Activated effector memory CD4-positive, alpha-beta T cell treated with Interleukin-2 at 50 U/mL for 16 hours (primary cell): ENCODE measurements at regions not wholly inside any gene's neighbourhood (a gene's known extent, or its start where the extent isn't known, plus 50 kb on each side); places are given as distances from the start of the nearest gene placed in this dataset.
A peak's percentile ranks its signal among the peaks of the same experiment; 100 is the strongest.

ENCODE experiments used
- DNase-seq: peaks from one replicate; pipeline ENCODE4 v3.0.0-alpha.2; 2020

DNA sequence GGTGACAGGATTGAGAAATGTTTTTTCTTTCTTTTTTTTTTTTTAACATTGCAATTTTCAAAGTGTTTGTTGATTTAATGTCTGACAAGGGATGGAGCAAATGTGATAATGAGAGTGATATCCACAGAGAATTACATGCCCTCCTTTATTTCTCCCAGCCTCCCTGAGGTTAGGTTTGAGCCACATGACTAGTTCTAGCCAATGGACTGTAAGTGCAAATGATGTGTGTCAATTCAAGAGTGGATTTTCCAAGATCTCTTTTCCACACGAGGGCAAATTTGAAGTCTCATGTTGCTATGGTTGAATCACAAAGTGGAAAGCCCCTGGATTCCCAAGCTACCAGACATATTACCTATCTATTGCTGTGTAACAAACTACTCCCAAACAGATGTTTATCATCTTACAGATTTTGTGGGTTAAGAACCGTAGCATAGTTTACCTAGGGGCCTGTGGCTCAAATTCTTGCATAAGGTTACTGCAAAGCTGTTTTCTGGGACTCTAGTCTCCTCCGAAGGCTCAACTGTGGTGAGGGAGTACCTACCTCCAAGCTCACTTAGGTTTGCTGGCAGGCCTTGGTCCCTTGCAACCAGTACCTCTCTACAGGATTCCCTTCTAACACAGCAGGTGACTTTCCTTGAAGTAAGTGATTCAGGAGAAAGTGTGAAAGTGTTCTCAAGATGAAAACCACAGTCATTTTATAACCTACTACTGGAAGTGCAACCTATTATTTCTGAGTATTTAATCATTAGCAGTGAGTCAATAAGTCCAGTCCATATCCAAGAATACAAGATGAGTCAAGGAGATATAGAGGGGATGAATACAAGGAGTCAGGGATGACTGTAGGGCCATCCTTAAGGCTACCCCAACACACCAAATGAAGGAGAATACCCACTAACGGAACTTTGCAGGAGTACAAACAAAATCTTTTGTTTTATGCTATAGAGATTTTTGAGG lies 533.6 kb downstream of the PTPRC start:
- DNase-seq, result no peak

DNA sequence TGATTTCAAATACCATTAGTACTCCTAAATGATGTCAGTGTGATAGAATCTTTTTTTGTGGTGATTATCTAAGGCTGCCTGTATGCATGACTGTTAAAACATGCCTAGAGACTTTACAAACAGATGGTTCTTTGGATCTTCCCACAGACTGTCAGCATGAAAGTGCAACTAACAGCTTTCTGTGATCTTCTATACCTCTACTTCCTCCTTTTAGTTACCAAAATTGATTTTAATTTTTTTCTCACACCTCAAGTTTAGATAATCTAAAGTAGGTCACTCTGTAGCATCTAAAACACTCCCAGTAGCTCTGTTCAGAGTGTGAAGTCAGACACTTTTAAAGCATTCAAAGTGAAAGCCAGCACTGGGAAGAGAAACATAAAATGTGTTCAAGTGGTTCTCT lies 534.5 kb downstream of the PTPRC start:
- no peak for DNase-seq

DNA sequence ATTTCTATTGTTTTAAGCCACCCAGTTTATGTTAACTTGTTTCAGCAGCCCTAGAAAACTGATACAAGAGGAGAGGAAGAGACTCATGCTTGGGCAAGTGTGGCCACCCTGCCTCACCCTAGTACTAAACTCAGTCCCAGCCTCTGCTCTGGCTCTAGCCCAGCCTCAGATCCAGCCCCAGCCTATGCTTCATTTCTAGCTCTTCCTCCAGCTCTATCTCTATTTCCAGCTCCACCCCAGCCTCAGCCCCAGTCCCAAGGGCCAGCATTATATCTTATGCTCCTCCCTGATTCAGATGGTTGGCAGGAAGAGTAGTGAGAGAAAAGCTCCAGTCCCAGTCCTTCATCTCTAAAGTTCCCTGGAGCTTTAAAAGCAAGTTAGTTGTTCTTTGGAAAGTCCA lies 535.5 kb downstream of the PTPRC start:
- no peak for DNase-seq

DNA sequence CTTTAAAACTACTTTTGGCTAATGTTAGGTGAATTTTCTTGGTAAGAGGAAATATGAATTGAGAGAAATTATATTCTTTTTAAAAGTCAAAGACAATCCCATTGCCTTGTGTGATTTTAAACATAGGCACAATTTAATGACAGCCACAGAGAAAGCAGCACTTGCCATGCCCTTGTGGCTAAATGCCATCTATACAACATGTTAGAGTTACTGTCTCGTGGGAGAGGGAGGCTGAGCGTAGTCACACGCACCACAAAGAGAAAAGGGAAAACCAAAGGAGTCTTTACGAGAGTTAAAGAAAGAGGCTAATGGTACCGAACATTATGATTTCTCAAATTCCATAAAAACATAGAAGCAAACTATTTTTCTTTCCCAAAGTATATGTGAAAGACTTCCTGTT lies 537.9 kb downstream of the PTPRC start:
- no peak for DNase-seq

DNA sequence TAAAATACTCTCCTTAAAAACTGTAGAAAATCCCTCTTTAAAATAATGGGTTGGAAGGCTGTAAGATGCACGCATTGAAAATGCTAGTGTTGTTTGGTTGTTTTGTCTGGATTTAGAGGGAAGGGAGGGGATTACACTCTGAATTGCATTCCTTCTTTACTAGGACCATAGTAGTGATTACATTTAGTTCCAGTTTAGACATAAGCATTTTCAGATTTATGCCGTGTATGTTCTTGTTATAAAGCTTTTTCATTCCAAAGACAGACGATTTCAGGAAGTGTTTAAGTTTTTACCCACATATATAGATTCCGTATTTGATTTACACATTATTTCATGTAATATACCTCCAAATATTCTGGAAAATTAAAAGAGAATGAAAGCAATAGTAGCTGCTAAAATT lies 538.4 kb downstream of the PTPRC start:
- no peak for DNase-seq

DNA sequence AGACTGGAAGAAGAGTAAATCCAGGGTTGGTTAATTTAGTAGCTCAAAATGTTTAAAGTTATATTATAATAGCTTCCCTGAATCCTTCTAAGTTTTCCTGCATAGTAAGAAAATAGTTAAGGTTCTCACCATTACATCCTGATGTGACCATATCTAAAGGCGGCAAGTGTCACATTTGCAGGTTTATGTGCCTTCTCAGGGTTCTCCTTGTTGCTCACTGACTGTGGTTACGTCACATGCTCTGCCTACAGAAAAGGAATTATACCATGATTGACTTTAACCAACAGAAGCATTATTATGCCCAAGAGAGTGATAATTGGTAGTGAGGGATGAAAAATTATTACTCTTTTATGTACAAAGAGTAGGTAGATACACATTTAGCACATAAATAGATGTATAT lies 539.8 kb downstream of the PTPRC start:
- DNase-seq, result no peak

DNA sequence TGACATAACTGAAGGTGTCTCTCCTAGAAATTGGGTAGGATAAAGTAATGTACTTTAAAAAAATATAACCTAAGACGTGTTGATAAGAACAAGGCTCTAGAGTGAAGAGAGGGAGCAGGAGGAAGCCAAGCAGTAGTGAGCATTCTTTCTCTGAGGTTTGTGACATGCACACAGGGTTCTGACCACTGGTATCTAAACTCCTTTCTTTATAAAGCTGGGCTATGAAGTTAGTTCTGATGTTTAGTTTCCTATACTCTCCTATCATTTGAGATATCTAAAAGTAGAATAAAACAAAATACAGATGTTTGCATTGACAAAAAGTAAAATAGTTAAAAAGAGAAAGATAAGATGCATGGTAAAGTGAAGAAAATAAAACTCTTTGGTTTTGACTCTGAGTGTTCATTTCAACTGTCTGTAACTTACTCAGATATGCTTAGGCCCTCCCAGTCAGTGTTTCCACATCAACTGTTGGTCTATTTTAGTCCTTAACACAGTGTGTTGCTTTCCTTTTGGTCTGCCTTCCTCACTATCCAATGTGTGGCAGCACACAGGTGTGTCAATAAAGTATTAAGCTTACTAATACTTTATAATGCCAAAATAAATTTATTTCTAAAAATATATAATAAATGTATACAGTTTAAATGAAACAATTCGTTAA lies 543.5 kb downstream of the PTPRC start:
- DNase-seq, result no peak

DNA sequence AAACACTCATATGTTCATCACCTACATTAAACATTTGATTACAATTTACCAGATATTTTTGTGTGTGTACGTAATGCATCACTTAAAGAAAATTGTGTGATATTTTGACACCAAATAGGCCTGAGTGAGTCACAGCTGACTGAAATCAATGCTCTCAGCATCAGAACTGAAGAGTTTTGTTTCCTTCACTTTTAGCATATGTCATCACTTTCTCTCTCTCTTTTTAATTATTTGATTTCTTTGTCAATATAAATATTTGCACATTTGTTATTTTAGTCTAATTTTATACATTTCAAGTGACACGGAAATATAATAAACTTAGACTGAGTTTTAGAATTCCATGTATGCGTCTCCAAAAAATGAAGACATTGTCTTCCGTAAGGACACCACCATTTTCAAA lies 545.3 kb downstream of the PTPRC start:
- no peak for DNase-seq

DNA sequence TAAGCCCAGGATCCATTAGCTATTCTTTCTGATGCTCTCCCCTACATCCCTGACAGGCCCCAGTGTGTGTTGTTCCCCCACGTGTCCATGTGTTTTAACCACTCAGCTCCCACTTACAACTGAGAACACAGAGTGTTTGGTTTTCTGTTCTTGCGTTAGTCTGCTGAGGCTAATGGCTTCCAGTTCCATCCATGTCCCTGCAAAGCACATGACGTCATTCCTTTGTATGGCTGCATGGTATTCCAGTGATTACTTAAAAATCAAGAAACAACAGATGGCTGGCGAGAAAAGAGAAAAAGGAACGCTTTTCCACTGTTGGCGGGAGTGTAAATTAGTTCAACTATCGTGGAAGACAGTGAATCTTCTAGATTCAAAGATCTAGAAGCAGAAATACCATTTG lies 556.0 kb downstream of the PTPRC start:
- no peak for DNase-seq

DNA sequence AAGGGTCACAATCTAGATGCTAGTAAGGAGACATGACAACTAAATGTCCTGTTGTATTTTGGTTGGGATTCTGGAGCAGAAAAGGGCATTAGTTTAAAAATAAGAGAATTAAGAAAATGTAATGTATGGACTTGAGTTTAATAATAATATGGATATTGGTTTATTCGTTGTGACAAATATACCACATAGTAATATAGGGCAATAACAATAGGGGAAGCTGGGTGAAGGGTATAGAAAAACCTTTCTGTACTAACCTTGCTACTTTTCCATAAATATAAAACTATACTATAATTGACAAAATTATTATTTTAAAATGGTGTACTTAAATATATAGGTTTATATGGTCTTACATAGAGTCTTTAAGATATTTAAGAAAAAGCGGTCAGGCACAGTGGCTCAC lies 558.9 kb downstream of the PTPRC start:
- DNase-seq, result no peak

DNA sequence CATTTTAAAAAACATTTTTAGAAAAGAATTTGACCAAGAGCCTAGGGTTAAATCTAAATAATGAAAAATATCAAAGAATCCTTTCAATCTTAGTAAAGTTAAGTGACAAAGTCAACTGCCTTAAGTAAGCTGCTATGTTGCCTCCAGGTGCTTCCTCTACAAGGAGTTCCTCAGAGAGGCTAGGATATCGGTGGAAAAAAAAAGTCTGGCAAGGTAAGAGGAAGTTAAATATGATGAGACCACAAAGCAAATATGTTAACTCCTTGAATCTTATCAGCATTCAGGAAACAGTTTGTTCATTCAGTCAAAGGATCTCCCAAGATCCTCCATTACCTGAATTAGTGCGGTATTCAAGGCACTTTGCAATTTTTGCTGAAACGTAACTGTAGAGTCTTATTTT lies 563.5 kb downstream of the PTPRC start:
- DNase-seq, result no peak

DNA sequence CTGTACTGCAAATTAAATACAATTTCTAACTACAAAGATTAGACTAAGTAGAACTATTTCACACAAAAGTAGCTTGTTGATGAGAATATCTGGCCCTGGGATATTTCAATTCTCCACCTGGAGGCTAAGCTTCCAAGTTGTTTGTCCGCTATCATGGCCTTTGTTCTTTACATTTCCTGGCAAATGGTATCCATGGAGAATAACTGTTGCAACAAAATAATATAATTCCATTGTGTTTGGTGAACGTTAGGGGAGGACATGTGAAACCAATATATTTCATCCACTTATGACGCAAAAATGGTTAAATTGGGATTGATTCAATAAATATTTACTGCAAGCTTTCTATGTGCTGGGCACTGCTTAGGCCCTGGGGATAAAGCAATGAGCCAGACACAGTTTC lies 565.4 kb downstream of the PTPRC start:
- DNase-seq, result no peak

DNA sequence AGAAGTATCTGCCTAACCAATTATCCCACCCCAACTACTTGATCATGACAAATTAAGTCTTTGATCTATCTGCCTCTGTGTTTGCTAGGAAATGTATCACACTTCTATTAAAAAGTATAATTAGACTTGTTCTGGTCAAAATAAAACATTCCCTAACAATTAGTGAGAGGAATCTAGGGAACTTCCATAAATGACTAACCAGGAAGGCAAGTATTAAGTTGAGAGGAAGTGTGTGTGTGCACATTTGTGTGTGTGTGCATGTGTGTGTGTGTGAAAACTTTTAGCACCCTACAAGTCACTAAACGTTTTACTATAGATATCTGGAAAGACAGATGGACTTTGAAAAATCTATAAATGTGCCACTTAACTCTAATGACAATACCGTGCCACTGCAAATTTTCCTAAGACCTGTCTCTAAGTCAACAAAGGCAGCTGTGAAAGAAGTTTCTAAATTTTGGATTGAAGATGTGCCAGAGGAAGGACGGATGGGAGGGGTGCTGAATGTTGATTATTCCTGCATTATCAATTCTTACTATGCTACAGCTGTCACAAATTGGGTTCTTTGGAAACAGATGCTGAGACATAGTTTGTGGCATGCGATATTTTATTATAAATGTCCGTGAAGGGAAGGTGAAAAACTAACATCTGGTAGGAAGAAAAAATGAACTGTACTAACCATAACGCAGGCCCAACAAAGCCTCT lies 567.1 kb downstream of the PTPRC start:
- no peak for DNase-seq

DNA sequence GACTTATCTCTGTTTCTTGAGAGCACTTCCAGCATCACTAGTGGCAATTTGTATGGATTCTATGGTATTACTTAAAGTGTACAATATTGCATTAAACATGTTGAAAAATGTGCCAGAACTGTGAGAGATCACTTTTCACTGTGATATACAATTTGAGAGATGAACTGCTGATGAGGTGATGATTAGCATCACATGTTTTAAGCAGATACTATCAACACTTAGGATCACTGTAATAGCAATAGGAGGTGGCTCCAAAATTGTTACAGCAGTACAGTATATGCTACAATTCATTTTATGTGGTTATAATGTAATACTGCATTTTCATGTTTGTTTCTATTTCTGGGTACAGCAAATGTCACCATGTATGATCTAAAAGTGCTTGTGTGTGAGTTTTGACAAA lies 570.0 kb downstream of the PTPRC start:
- no peak for DNase-seq

DNA sequence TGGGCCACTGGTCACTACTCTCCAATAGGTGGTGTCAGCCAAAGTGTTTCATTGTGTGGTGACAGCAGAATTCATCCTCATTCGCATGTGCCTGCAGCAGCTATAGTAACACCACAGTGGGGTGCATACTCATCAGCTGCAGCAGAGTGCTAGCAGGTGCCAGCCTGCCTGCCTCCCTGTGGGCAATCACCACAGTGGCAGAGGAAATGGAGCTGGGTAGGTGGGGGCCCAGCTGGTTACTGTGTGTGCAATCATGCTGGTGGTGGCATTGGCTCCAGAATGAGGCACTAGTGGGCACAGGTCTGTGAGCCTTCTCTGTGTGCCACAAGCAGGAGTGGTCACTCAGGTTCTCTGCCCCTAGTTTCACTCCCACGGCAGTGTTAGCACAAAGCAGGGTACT lies 579.2 kb downstream of the PTPRC start:
- DNase-seq, result no peak

DNA sequence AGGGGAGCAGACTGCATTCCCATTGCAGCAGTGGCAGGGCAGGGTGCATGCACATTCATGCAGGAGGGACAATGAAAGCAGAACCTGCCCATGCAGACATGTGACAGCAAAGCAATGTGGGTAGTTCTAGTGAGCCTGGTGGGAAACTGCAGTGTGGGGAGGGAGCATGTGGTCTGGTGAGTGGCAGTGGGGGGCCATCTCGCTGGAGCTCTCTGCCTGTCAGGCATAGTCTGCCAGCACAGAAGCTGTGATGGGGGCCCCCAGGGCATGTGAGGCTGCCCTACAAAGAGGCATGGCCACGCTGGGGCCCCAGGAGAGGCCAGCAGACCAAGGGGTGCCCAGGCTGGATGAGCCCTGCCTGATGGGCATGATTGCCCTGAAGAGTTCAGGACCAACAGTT lies 579.7 kb downstream of the PTPRC start:
- no peak for DNase-seq

DNA sequence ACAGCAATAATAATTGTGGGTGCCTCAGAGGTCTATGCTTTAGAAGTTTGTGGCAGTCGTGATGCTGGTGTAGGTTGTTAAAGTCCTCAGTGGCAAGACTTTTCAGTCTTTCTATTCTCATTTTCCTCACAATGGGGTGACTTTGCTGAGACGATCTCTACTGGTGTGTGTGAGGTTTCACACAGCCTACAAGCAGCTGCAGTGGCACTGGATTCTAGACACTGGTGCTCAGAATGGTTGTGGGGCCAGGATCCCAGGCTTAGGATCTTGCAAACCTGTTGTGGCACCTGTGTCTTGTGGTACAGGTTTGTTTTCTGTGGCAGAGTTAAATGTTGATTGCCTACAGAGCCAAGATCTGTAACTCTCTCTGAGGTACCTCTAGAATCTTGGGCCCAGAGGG lies 581.2 kb downstream of the PTPRC start:
- DNase-seq, result no peak

DNA sequence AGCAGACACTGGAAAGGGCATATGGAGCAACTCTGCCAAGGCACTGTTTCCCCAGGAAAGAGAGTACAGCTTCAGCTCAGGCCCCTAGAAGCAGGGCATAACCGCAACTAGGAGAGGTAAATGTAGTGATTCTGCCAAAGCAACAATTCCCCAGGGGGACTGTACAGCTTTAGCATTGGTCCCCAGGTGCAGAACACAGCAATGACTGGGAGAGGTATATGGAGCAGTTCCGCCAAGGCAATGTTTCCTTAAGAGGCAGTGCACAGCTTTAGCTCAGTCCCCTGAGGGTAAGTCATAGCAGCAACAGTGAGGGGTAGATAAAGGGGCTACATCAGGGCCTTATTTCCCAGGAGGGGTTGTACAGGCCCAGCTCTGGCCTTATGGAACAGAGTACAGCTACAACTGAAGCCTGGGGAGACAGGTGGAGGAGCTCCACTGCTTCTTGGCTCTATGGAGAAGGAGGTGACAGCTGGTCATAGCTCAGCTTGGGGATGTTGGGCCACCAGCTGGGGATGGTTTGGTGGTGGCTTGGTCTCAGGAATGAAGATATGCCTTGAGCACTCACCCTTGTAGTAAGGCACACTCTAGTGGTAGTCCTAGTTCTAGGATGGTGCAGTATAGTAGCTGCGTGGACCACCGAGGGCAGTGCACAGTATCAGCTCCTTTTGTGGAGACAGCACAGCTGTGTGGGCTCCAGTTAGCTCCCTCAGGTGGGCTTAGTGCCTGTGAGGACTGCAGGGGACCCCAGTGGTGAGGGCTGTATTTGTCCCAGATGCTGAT lies 582.7 kb downstream of the PTPRC start:
- no peak for DNase-seq

DNA sequence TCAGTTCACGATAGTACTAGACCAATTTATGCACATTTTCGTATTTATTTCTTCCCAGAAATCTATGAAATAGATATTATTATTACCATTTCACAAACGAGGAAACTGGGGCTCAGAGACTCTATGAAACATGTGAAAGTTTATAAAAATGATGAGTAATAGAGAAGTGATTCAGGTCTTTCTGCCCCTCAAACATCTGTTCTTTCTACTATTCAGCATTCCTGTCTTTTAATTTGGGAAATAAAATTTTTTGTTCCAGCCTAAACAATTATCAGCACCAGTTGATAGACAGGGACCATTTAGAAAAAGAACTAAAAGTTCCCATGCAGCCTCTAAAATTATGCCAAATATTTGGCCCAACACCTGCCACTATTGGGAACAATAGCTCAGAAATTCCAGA lies 585.1 kb downstream of the PTPRC start:
- no peak for DNase-seq

DNA sequence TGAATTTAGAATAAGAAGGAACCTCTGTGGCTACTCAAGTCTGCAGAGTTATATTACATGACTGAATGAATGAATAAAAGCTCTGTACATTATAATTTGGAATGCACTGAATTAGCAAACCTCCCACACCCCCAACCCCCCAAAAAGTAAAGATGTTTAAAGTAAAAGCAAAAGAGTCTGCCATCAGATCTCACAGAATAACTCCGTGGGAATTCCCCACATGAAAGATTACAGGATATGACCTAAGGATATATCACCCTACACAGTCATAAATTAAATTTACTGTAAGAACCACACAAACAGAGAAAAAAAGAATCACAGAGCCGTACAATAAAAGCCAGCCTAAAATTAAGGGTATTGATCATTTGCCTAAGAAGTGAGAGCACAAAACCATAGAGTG lies 587.3 kb downstream of the PTPRC start:
- DNase-seq, result no peak

DNA sequence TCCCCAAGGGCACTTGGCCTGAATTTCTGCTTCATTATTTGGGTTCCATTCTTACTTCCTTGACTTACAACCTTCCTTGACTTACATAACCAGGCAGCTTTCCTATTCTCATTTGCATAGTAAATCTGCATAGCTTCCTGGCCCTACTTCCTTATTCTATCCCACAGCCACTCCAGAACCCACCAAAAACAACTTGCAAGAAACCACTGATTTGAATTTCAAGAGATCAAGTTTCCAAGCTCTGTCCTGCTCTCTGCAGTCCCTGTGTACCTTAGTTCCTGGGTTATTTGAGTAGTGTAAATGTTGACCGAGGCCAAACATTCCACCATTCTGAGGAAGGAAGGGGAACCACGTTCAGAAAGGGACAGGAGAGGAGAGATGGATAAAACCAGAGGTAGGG lies 603.3 kb downstream of the PTPRC start:
- no peak for DNase-seq

DNA sequence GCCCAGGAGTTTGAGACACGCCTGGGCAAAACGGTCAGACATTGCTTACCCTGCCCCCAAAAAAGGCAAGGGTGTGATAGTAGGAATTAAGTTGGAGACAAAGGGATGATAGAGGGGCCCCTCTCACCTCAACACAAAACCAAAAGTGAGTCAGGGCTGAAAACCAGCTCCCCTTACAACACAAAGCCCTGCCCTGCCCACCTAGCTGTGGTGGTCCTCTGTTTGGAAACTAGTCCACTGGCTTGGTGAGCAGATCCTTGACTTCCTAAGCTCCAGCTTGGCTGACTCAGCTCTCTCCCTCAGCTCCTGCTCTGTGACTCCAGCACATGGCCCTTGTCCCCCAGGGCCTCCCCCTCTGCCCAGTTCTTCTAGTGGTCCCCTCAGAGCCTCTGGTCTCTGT lies 603.8 kb downstream of the PTPRC start:
- DNase-seq, result no peak

DNA sequence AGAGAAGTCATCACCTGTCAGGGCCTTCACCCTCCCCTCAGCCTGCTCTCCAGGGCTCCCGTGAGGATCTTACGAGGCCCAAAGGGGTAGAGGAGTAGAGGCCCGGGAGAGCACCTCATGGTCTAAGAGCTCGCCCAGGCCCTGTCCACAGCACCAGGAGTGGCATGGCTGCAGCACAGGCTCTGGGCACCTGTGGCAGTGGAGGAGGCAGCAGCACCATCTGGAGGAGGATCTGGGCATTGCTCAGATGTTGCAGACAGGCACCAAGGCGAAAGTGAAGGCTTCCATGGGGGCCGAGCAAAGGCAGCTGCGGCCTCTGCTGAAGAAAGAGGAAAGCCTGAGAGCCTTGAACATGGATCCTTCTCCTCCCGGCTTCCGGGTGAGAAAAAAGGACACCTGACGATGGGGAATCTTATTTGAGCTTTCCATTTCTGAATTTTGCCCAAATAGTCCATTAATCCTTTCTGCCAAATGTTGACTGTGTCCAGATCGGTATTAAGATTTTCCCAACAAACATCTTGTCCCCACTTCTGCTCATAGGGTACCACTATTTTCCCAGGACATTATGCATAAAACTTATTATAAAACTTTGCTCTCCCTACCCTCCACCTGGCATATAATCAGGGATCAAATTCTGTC lies 604.7 kb downstream of the PTPRC start:
- peak; percentile 44 for DNase-seq
